ENCODE measurements at regions not wholly inside any gene's neighbourhood (a gene's known extent, or its start where the extent isn't known, plus 50 kb on each side); places are given as distances from the start of the nearest gene placed in this dataset.
"Not testable (repeated sequence)": the region's sequence is repeated elsewhere in the genome, so short reads cannot be mapped to it uniquely, and the experiment has no call there.

DNA sequence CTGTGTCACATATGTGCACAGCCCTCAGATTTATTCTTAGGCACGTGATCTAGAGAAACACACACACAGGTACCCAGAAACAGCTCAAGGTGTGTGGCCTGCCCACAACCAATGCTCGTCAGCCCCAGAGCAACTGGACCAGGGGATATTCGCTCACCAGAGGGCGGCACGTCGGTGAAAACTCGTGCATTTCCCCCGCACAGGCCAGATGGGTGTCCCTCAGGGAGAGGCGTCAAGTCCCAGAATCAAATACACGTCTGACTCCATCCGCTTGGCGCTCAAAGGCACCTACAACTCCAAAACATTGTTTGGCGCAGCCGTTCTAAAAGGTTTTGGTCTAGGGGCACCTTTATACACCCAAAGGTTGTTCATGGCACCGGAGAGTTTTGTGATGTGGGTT, 429.0 kb downstream of the BRD1 start:
- H3K9me3 ChIP-seq: no peaks in the 10 kb centered on the region
- H3K4me3 ChIP-seq: no peak overlapping the region
- TF ChIP-seq, protein P1, sequence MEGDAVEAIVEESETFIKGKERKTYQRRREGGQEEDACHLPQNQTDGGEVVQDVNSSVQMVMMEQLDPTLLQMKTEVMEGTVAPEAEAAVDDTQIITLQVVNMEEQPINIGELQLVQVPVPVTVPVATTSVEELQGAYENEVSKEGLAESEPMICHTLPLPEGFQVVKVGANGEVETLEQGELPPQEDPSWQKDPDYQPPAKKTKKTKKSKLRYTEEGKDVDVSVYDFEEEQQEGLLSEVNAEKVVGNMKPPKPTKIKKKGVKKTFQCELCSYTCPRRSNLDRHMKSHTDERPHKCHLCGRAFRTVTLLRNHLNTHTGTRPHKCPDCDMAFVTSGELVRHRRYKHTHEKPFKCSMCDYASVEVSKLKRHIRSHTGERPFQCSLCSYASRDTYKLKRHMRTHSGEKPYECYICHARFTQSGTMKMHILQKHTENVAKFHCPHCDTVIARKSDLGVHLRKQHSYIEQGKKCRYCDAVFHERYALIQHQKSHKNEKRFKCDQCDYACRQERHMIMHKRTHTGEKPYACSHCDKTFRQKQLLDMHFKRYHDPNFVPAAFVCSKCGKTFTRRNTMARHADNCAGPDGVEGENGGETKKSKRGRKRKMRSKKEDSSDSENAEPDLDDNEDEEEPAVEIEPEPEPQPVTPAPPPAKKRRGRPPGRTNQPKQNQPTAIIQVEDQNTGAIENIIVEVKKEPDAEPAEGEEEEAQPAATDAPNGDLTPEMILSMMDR (IDR thresholded peaks at IDR 0.05): no peak
- DNase-seq (ENCODE audit: low spot score) (no peak), ATAC-seq (ENCODE audit: insufficient number of reproducible peaks, low FRiP score, low read depth) (no peak)
- no peak overlapping the region for H3K27ac ChIP-seq
- H3K4me1 ChIP-seq (ENCODE audit: control insufficient read depth in 1 of 2, low read depth in 2 of 2): no peaks in the 10 kb centered on the region
- no peaks in the 10 kb centered on the region for H3K36me3 ChIP-seq
- H3K27me3 ChIP-seq (replicated peaks; ENCODE audit: insufficient read depth): no peaks in the 10 kb centered on the region

DNA sequence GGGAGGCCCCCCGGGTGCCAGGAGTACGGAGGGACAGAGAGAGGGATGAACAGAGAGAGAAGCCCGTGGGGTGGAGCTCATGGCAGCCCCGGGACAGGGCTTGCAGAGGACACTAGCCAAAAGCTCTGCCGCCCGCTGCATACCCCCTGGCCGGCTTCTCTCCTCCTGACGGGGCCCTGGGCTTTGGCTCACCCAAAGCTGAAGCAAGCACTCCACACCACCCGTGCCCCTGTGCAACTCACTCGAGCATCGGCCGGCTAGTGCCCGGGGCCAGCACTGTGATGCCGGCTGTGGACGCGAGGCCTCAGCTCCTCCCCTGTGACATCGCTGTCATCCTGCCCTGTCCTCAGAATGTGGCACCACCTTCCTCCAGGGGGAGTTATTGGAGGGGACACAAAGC, 429.6 kb downstream of the BRD1 start:
- no peaks in the 10 kb centered on the region for H3K4me1 ChIP-seq (ENCODE audit: control insufficient read depth in 1 of 2, low read depth in 2 of 2)
- H3K4me3 ChIP-seq: no peak overlapping the region
- TF ChIP-seq, protein P1 (IDR thresholded peaks at IDR 0.05): no peak
- H3K9me3 ChIP-seq: no peaks in the 10 kb centered on the region
- H3K36me3 ChIP-seq: no peaks in the 10 kb centered on the region
- H3K27me3 ChIP-seq (replicated peaks; ENCODE audit: insufficient read depth): no peaks in the 10 kb centered on the region
- no peak for ATAC-seq (ENCODE audit: insufficient number of reproducible peaks, low FRiP score, low read depth)
- no peak overlapping the region for H3K27ac ChIP-seq
- DNase-seq (ENCODE audit: low spot score): no peak

- TF ChIP-seq, protein P1 (IDR thresholded peaks at IDR 0.05): no peak
- H3K27me3 ChIP-seq (replicated peaks; ENCODE audit: insufficient read depth): no peaks in the 10 kb centered on the region
- H3K27ac ChIP-seq: no peak overlapping the region
- H3K36me3 ChIP-seq: no peaks in the 10 kb centered on the region
- H3K4me3 ChIP-seq: no peak overlapping the region
- ATAC-seq (ENCODE audit: insufficient number of reproducible peaks, low FRiP score, low read depth) (no peak), DNase-seq (ENCODE audit: low spot score) (no peak)
- no peaks in the 10 kb centered on the region for H3K4me1 ChIP-seq (ENCODE audit: control insufficient read depth in 1 of 2, low read depth in 2 of 2)
- no peaks in the 10 kb centered on the region for H3K9me3 ChIP-seq
Measured at GRCh38 chr22:49396817-49397216, 430.9 kb downstream of the BRD1 start.

GRCh38 chr22:49395617-49396016, 432.1 kb downstream of the BRD1 start:
- TF ChIP-seq, protein P1 (IDR thresholded peaks at IDR 0.05): no peak
- Histone ChIP-seq H3K4me1 (ENCODE audit: control insufficient read depth in 1 of 2, low read depth in 2 of 2) (no peaks in the 10 kb centered on the region), H3K9me3 (no peaks in the 10 kb centered on the region), H3K36me3 (no peaks in the 10 kb centered on the region), H3K4me3 (no peak overlapping the region), H3K27me3 (replicated peaks; ENCODE audit: insufficient read depth) (no peaks in the 10 kb centered on the region), H3K27ac (no peak overlapping the region)
- DNase-seq (ENCODE audit: low spot score) (no peak), ATAC-seq (ENCODE audit: insufficient number of reproducible peaks, low FRiP score, low read depth) (no peak)

DNA sequence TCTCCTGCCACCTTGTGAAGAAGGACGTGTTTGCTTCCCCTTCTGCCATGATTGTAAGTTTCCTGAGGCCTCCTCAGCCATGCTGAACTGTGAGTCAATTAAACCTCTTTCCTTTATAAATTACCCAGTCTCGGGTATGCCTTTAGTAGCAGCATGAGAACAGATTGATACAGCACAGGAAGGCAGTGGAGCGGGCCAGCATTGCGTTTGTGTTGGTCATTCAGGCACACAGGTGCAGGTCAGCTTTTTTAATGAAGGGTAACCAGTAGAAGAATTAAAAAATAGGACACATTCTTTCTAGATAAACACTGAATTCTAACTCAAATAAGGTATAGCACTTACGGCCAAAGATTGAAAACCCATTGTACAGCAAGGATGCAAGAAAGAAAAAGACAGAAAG, 432.6 kb downstream of the BRD1 start:
- not testable (repeated sequence) for H3K4me1 ChIP-seq (ENCODE audit: control insufficient read depth in 1 of 2, low read depth in 2 of 2); H3K27ac ChIP-seq; H3K9me3 ChIP-seq; H3K36me3 ChIP-seq; ATAC-seq (ENCODE audit: insufficient number of reproducible peaks, low FRiP score, low read depth); DNase-seq (ENCODE audit: low spot score); H3K4me3 ChIP-seq; H3K27me3 ChIP-seq (replicated peaks; ENCODE audit: insufficient read depth)

GRCh38 chr22:49394116-49394785, 433.4 kb downstream of the BRD1 start:
- no peak overlapping the region for H3K27ac ChIP-seq

More at GRCh38 chr22:49394116-49394785, 433.4 kb downstream of the BRD1 start:
- no peaks in the 10 kb centered on the region for H3K36me3 ChIP-seq
- no peaks in the 10 kb centered on the region for H3K27me3 ChIP-seq (replicated peaks; ENCODE audit: insufficient read depth)
- DNase-seq (ENCODE audit: low spot score) (no peak), ATAC-seq (ENCODE audit: insufficient number of reproducible peaks, low FRiP score, low read depth) (no peak)
- H3K4me1 ChIP-seq (ENCODE audit: control insufficient read depth in 1 of 2, low read depth in 2 of 2): no peaks in the 10 kb centered on the region
- H3K9me3 ChIP-seq: no peaks in the 10 kb centered on the region
- TF ChIP-seq, protein P1 (IDR thresholded peaks at IDR 0.05): no peak
- no peak overlapping the region for H3K4me3 ChIP-seq
